Kasumi-1 (cell line): ENCODE measurements at regions not wholly inside any gene's neighbourhood (a gene's known extent, or its start where the extent isn't known, plus 50 kb on each side); places are given as distances from the start of the nearest gene placed in this dataset.

ENCODE experiments used
- DNase-seq, 2 experiments: peaks; one replicate each; lab custom pipeline; 2025; lab: John Stamatoyannopoulos, UW

- no peak for DNase-seq
Measured at GRCh38 chr5:96247097-96247701, 185.8 kb downstream of the PCSK1 start.

GRCh38 chr5:96245140-96246091 is 187.6 kb downstream of the PCSK1 start:
- no peak for DNase-seq

GRCh38 chr5:96244696-96245095 is 188.4 kb downstream of the PCSK1 start:
- no peak for DNase-seq

- DNase-seq = no peak
Measured at GRCh38 chr5:96243862-96244261, 189.2 kb downstream of the PCSK1 start.

- no peak for DNase-seq
Measured at GRCh38 chr5:96243203-96243602, 189.8 kb downstream of the PCSK1 start.

GRCh38 chr5:96242571-96242970 is 190.5 kb downstream of the PCSK1 start:
- DNase-seq = no peak

GRCh38 chr5:96236831-96237230 is 196.2 kb downstream of the PCSK1 start:
- no peak for DNase-seq

GRCh38 chr5:96236051-96236450 is 197.0 kb downstream of the PCSK1 start:
- DNase-seq = no peak

GRCh38 chr5:96235008-96235910 is 197.8 kb downstream of the PCSK1 start:
- DNase-seq = no peak

- no peak for DNase-seq
Measured at GRCh38 chr5:96232602-96233001, 200.4 kb downstream of the PCSK1 start.

- no peak for DNase-seq
Measured at GRCh38 chr5:96229188-96229587, 203.9 kb downstream of the PCSK1 start.

- no peak for DNase-seq
Measured at GRCh38 chr5:96228408-96228807, 204.6 kb downstream of the PCSK1 start.

GRCh38 chr5:96227957-96228356 is 205.1 kb downstream of the PCSK1 start:
- no peak for DNase-seq

- no peak for DNase-seq
Measured at GRCh38 chr5:96226941-96227552, 206.0 kb downstream of the PCSK1 start.

- DNase-seq = no peak
Measured at GRCh38 chr5:96222129-96222528, 210.9 kb downstream of the PCSK1 start.

GRCh38 chr5:96220610-96221390 is 212.2 kb downstream of the PCSK1 start:
- DNase-seq = peak in 1 of 2 experiments; percentile 2

GRCh38 chr5:96219580-96220281 is 213.3 kb downstream of the PCSK1 start:
- no peak for DNase-seq

GRCh38 chr5:96218653-96219052 is 214.4 kb downstream of the PCSK1 start:
- no peak for DNase-seq

- no peak for DNase-seq
Measured at GRCh38 chr5:96214442-96215197, 218.4 kb downstream of the PCSK1 start.

- no peak for DNase-seq
Measured at GRCh38 chr5:96209829-96210228, 223.2 kb downstream of the PCSK1 start.
